Activated CD4-positive, alpha-beta T cell treated with anti-CD3 and anti-CD28 coated beads for 48 hours (primary cell): ENCODE measurements at regions not wholly inside any gene's neighbourhood (a gene's known extent, or its start where the extent isn't known, plus 50 kb on each side); places are given as distances from the start of the nearest gene placed in this dataset.
"Not testable (repeated sequence)": the region's sequence is repeated elsewhere in the genome, so short reads cannot be mapped to it uniquely, and the experiment has no call there.

Source experiments
- DNase-seq: peaks from one replicate; pipeline ENCODE4 v3.0.0-alpha.2; 2020

DNA sequence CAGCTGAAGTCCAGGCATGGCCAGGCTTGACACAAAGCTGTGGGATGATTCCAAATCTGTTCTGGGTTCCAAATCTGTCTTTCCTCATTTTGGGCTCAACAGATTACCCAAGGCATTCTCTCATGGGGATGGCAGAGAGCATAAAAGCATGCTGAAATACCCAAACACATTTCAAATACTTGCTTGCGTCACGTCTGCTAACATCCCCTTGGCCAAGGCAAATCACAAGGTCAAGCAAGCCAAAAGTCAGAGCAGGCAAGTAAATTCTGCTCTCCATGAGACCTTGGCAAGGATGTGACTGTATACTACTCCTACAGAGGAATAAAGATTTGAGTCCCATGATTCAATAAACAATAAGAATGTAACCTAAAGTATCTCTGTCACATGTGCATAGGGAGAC lies 306.7 kb downstream of the EPB41L4A start:
- no peak for DNase-seq

DNA sequence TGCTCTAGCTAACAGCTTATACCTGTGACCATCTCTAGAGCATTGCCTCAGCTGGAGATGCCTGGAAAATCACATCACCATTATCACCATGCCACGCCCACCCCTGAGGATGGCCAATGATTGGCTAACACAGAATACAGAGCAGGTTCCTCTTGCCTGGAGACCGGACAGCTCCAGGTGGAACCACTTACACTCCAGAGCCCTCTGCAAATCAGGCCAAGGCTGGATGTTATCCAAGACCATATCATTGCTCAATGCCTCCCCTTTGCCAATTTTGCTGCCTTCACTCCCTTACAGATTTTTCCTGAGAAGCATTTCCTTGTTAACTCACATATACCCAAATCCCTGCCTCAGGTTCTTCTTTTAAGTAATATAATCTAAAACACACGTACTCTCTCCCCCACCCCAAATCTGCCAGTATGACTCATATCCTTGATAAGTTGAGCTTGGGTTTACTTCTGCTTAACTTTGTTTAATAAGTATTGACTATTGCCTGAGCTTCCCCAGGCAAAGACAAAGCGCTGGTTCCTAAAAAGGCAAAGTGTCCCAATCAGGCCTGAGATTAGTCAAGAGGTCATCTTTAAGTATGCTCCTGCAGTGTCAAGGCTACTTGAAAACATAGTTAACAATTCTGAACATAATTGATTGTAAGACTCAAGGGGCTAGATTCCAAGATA lies 309.6 kb downstream of the EPB41L4A start:
- no peak for DNase-seq

DNA sequence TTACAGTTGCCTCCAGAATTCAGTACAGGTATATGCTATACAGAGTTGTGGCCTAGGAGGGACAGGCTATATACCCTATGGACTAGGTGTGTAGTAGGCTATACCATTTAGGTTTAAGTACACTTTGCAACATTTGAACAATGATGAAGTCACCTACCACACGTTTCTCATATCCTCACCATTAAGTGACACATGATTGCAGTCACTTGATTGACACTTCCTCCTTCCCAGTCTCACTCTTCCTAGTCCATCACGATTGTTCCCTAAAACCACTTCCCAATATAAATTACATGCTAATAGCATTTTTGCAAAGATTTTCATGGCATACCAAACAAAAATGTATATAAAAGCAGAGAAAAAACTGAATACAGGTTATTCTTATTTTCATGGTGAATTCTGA lies 312.2 kb downstream of the EPB41L4A start:
- DNase-seq: no peak

DNA sequence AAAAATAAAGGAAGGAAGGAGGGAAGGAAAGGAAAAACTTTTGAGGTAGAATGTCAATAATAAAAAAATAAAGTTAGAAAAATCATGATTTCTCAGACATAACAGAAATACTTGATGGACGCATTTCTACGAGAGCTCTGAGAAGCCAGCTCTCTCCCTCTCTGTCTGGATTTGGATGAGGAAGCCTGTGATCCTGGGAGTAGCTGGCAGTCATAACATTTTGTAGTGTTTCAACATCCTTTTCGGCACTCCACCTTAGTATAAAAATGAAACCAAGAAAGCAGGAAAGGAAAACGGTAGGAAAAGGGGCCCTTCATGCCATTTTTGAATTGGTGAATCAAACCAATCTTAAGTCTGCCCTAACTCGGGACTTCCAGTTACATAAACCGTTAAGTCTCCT lies 321.3 kb downstream of the EPB41L4A start:
- no peak for DNase-seq

DNA sequence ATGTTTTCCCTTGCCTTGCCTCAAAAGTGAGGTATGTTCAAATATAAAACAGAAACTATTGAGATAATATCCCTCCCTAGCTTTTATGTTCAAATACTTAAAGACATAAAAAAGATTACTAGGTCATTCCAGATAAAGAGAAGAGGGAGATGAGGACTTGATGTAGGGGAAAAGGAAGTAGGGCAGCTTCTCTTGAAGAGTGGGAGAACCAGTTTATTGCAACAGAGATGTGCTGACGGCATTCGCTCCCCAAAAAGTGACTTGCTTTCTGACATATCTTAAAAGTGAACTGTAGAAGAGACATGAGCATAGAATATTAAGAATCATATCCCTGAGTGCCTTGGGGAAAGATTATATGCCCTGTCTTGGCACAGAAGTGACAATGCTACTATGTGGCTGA lies 330.2 kb upstream of the NREP start:
- DNase-seq: no peak

DNA sequence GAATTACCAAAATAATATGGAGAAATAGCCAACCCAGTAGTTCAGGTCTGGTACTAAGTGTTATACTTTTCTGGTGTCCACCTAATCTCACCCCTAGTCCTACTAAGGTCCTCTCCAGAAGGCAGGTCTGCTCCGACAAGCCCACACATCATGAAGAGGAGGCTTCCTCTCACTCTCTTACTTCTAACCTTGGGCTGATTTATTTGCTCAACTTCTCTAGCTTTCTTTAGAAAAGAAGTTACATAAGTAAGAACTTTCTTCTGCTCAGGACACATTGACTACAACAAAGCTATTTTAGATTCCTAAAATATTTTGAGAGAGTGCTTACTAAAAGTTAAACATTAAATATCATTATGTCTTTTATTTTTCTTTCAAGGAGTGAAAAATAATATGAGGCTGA lies 329.7 kb upstream of the NREP start:
- DNase-seq: no peak

DNA sequence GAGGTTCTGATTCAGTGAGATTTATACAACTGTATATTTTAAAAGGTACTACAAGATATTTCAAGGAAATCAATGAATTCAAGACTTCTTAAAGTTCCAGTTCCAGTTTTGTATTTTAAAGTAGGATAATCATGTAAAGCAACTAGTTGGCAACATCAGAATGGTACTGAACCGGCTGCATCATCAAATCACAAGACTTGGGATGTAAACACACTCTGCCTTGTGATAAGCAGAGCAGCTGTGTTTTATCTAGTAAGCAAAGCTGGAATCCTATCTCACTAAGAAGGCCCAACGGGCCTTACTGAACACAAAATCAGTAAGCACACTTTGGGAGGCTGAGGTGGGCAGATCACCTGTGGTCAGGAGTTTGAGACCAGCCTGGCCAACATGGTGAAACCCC lies 327.2 kb upstream of the NREP start:
- no peak for DNase-seq

DNA sequence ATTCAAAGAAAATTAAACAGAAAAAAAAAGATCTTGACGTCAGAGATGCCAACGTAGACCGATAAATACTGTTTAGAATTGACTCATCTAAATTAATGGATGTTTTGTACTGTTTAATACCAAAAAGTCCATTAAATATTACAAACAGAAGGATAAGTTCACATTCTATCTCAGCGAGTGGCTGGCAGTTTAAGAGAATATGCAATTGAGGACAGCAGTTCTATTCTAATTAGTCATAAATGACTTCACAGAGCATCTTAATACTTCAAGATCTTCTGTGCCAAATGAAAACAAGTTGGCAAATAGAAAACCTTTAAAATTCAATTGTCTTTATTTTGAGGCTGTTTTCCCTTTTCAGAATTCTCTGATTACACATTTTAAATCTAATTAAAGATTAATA lies 326.6 kb upstream of the NREP start:
- no peak for DNase-seq

DNA sequence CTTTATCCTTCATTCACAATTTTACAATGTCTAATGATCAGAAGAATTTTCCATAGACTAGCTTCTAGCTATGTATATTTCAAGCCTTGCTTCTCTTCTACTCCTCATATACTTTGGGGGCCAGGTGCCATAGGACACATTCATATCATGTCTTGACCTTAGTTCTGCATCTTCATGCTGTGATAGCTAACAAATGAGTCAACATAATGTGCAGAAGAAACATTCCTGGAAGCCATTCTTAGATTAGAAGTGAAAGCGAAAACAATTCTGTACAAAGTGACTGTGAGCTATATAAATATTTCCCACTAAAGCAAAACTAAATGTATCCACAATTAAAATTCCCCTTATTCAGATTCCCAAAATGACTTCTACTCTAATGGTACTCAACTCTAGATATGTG lies 320.2 kb upstream of the NREP start:
- DNase-seq: no peak

DNA sequence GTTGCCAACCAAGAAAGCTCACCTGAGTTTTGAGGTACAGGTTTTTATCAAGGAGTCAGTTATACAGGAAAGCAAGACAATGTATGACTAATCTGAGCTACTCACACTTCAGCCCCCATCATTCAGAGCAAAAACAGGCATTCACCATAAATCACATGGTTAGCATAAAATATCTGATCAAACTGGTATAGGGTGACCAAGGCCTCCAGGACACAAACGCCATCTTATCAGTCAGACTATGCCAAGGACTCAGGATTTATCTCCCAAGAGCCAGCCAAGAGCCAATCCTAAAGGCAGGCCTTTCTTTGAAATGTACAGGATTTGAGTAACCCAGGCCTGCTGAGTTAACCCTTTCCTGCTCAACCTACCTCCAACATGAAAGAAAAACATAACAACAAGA lies 313.0 kb upstream of the NREP start:
- no peak for DNase-seq

DNA sequence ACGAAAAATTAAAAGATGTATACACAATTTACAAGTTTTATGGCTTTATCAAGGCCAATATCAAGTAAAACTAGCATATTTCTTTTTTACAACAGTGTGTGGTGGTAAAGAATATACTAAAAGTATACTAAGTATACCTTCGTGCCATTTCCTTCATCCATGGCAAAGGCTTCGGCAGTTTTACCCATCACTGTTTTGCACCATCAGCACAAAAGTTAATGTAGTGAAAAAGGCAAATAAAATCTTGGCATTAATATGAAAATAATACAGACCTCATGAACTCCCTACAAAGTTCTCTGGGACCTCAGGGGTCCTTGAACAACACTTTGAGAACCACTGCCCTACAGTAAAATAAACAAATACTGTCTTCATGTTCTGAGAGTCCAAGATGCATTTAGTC lies 312.3 kb upstream of the NREP start:
- DNase-seq: no peak

DNA sequence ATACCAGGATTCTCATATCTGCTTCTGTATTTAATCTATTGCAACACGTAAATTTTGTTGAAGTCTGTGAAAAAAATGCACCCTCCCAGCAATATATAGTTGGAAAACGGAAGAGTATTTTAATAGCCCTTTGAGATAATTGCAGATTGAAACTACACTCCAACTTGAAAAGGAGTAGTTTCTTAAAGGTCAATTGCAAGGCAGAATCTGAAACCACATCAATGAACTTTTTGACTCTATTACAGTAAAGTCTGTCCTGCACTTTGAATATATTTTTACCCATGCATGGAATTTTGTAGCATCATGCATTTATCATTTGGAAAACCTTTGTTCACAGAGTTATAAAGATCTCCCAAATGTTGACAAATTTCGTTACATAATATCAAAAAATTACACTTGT lies 311.6 kb upstream of the NREP start:
- no peak for DNase-seq

DNA sequence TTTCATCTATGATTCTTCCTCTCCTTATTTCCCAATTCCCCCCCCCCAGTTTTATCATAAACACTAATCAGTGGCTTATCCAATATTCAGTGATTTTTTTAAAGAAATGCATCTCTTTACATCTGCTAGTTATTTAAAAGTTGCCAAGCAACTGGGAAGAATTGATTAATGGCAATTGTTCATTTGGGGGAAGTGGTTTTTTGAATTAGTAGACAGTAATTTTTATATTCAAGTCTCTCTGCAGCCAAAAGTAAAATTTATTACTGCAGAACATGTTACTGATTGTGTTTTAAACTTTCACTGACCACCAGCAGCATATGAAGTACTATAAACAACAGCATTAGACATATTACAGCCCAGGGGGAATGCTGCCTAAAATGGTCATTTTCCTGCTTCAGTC lies 308.8 kb upstream of the NREP start:
- DNase-seq: no peak

DNA sequence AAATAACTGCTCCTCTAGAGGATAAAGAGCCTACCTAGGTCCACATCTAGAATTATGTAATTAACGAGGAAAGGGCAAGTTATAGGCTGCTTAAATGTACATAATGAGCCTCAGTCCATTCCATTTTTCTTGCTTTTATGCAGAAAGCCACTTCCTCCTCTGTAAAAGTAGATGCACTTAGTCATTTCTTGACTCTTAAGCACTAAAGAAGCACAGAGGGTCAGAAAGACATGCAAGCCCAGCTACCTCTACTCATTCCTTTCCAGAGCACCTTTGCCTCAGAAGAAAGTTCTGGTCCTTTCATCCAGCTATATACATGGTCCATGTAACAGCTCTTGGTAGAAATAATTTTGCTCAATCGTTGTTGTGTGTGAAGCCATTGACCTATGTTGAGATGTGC lies 308.0 kb upstream of the NREP start:
- DNase-seq: no peak

DNA sequence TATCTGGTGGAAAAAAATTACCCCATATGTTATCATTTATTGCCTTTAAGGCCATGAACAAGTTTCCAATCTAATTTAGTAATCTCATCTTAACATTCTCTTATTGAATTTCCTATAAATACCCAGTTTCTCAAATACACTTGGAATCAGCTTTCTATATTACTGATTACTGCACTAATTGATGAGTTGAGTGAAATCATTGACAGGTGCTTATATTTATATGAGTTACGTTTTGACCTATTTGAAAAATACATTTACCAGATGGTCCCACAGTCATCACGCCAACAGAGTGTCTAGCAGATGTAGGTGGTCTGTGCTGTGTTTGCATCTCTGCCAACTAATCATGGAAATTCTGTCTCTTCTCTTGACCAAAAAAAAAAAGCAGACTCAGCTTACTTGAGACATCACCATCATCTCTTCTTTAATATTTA lies 307.3 kb upstream of the NREP start:
- DNase-seq: no peak

DNA sequence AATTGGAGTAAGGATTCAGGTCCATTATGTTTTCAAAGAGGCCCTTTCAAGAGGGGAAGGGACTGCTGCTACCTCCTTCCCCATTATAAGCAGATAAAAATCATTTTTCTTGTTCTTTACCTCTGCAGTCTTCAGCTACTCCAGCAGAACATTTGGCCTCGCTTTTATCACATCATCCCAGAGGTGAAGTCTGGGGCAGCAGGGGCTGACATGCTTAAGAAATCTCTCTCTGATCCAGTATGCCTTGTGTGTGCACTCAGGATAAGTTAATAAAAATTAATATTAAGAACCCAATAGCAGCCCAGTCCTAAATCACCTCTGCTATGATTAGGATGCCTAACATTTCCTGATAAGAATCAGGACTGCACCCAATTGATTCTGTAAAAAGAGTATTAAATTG lies 306.9 kb upstream of the NREP start:
- DNase-seq: no peak

DNA sequence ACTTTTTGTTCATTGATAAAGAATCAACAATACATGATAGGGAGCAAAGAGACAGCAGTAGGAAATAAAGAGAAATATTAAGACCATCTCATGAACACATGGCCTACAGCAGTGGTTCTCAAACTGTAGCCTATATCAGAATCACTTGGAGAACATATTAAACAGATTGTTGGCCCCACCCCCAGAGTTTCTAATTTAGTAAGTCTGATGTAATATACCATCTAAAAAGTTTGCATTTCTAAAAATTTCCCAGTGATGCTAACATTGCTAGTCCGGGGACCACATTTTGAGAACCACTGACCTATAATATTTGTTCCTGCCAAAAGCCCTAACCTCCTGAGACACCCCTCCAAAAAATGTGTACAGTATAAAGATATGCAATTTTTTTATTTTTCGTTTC lies 306.2 kb upstream of the NREP start:
- DNase-seq: no peak

DNA sequence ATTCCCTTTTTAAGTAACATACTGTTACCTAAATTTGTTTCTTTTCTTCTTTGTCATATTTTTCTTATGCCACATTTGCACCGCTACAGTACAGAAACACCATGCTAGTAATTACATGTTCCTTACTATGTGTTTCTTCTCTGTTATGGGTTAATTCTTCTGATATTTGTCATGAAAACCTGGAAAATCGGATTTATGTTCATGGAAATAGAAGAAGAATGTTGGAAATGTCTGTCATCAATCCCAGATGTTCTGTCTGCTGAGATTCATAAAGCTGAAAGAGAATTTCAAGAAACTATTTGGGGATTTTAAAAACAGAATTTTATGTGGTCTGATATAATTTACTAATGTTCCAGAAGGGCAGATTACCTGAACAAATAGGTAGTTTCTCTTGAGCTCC lies 305.2 kb upstream of the NREP start:
- DNase-seq: no peak

DNA sequence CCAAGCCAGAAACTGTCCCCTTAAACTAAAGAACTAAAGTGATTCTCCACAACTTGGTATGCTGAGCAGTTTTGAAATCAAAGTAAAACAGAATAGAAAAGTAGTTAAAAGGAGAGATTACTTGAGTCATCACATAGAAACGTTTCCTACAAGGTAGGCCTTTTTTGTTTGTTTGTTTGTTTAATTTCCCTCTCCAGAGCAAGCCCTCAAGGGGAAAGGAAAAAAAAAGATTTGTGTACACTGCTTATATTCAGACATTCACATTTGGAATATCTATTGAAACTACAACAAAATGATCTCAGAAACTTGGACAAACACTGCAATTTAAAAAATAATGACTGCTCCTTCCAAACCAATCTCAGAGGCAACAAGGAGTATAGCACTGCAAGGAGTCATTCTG lies 304.7 kb upstream of the NREP start:
- DNase-seq: no peak

DNA sequence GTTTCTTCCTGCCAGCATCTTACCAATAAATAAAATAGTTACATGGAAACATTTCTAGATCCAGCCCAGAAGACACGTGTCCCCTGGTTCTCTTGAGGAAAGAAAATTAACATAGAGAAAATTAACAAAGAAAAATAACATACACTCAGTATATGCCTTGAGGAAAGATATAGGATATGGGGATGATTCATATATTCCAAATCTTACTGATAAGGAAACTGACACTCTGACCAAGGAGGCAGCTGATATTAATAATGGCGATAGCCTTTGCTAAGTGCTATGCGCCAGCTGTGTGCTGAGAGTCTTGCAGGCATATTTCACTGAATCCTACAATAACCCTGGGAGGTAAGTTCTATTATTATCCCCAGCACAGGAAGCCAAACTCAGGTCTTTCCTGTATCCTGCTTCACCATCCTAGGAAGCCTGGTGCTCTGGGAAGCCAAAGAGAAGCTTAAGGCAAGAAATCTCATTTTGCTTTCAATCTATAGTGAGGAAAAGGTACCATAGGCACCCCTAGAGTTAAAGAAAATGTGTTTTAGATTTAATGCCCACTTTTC lies 302.7 kb upstream of the NREP start:
- no peak for DNase-seq

DNA sequence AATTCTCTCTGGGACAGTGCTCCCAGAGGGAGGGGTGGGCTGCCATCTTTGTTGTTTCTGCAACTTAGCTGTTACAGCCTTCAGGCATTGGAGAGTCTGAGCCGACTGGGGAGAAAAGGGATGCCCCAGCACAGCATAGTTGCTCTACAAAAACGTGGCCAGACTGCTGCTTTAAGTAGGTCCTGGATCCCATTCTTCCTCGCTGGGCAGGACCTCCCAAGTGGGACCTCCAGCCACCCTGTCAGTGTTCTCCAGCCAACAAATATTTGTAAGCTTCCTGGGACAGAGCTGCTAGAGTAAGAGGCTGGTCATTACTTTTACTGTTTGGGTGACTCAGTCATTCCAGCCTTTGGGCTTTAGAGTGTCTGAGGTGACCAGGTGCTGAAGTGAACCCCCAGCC lies 292.7 kb upstream of the NREP start:
- DNase-seq: no peak

DNA sequence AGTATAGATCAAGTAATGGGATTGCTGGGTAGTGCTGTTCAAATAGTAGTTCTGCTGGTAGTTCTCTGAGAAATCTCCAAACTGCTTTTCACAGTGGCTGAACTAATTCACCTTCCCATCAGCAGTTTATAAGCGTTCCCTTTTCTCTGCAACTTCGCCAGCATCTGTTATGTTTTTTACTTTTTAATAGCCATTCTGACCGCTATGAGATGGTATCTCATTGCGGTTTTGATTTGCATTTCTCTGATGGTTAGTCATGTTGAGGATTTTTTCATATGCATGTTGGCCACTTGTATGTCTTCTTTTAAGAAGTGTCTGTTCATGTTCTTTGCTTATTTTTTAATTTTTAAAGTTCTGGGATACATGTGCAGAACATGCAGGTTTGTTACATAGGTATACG lies 279.2 kb upstream of the NREP start:
- DNase-seq: no peak

DNA sequence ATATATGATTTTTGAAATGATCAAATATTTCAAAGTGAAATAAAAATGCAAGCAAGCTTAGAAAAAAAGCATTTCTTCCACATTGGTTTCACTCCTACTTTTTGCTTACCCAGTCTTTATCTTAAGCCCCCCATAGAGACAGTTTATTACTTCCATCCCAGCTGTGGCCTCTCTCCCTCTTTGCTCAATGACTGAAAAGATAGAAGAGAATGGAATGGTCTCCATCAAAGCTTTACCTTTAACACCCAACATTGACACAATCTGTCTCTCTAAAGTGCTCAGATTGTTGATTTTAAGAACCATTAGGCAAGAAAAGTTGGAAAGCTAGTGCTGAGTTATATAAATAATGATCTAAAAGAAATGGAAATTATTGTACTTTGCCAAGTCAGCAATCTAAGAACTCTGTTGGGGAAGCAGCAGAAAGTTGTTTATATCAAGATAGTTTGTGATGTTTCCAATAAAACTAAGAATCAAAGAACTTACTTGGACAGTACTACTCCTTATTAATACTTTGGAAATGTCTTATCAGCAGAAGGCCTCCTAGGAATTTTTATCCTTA lies 277.5 kb upstream of the NREP start:
- no peak for DNase-seq

DNA sequence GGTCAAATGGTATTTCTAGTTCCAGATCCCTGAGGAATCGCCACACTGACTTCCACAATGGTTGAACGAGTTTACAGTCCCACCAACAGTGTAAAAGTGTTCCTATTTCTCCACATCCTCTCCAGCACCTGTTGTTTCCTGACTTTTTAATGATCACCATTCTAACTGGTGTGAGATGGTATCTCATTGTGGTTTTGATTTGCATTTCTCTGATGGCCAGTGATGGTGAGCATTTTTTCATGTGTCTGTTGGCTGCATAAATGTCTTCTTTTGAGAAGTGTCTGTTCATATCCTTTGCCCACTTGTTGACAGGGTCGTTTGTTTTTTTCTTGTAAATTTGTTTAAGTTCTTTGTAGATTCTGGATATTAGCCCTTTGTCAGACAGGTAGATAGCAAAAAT lies 269.9 kb upstream of the NREP start:
- not testable (repeated sequence) for DNase-seq

DNA sequence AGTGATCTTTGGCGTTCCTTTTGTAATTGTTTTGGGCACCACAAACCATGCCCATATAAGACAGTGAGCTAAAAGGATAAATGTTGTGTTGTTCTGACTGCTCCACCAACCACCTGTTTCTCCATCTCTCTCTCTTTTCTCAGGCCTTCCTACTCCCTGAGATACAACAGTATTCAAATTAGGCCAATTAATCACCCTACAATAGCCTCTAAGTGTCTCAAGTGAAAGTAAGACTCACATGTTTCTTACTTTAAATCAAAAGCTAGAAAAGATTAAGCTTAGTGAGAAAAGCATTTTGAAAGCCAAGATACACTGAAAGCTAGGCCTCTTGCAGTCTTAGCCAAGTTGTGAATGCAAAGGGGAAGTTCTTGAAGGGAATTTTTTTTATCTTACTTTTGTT lies 268.8 kb upstream of the NREP start:
- DNase-seq: no peak
